Bronchial epithelial cell (primary cell): ENCODE measurements at regions not wholly inside any gene's neighbourhood (a gene's known extent, or its start where the extent isn't known, plus 50 kb on each side); places are given as distances from the start of the nearest gene placed in this dataset.

Experiments
- DNase-seq: peaks from one replicate; pipeline ENCODE4 v3.0.0-alpha.2; 2010; ENCODE audit warnings: low read depth
- FAIRE-seq: peaks from 2 replicates; lab custom pipeline; 2011; peaks lifted over from hg19 to GRCh38; lab: Jason Lieb, UNC
- H3K27me3 ChIP-seq: 2 replicates; pipeline ENCODE4 v1.5.1; 2011; ENCODE audit warnings: low read length; ENCODE audit not compliant: control insufficient read depth, insufficient read depth
- H3K36me3 ChIP-seq: 2 replicates; pipeline ENCODE4 v1.5.1; 2011; ENCODE audit warnings: low read length; ENCODE audit not compliant: control insufficient read depth, insufficient read depth
- H3K4me3 ChIP-seq: 2 replicates; pipeline ENCODE4 v1.5.1; 2011; ENCODE audit warnings: mild to moderate bottlenecking, low read depth, low read length, control low read depth
- TF ChIP-seq, protein P1 (sequence below): IDR thresholded peaks from 2 replicates; pipeline ENCODE4 v1.5.1; 2011; ENCODE audit warnings: mild to moderate bottlenecking, moderate library complexity, low read length, control low read depth, inconsistent platforms; ENCODE audit not compliant: insufficient read depth, severe bottlenecking

DNA sequence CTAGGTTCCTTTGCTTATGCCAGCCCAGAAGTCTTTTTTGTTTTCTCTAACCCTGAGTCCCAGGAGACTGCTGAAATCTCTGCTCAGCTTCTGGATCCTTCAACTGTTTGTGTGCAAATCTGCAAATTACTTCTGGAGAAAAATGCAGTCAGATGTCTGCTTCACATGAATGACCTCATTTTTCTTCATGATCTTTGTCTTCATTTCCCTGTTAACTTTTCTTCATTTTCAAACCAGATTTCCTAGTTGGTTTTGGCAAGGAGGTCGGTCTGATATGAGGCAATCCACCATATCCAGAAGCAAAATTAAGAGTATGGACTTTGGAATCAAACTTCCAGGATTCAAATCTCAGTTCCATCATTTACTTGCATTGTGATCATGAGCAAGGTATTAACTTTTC is 66.8 kb downstream of the ZNF503 start:
- Histone ChIP-seq H3K36me3 (no peaks in the 10 kb centered on the region), H3K27me3 (no peaks in the 10 kb centered on the region), H3K4me3 (no peak overlapping the region)
- TF ChIP-seq, protein P1, sequence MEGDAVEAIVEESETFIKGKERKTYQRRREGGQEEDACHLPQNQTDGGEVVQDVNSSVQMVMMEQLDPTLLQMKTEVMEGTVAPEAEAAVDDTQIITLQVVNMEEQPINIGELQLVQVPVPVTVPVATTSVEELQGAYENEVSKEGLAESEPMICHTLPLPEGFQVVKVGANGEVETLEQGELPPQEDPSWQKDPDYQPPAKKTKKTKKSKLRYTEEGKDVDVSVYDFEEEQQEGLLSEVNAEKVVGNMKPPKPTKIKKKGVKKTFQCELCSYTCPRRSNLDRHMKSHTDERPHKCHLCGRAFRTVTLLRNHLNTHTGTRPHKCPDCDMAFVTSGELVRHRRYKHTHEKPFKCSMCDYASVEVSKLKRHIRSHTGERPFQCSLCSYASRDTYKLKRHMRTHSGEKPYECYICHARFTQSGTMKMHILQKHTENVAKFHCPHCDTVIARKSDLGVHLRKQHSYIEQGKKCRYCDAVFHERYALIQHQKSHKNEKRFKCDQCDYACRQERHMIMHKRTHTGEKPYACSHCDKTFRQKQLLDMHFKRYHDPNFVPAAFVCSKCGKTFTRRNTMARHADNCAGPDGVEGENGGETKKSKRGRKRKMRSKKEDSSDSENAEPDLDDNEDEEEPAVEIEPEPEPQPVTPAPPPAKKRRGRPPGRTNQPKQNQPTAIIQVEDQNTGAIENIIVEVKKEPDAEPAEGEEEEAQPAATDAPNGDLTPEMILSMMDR, result no peak
- no peak for FAIRE-seq
- no peak for DNase-seq

DNA sequence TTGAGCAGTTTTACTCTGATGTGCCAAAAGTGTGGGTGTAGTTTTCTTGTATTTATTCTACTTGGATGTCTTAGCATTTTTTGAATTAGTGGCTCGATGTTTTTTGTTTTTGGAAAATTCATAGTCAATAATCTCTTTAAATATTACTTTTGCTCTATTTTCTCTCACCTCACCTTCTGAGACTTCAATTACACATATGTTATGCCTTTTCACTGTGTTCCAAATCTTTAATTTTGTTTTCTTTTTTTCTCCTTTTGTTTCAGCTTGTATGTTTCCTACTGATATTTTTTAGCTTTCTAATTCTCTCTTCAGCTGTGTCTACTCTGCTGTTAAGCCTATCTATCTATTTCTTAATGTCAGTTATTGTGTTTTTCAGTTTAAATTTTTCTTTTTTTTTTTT is 69.5 kb downstream of the ZNF503 start:
- H3K27me3 ChIP-seq, result no peaks in the 10 kb centered on the region
- DNase-seq (no peak), FAIRE-seq (no peak)
- no peaks in the 10 kb centered on the region for H3K36me3 ChIP-seq
- no peak overlapping the region for H3K4me3 ChIP-seq
- TF ChIP-seq, protein P1, result no peak

DNA sequence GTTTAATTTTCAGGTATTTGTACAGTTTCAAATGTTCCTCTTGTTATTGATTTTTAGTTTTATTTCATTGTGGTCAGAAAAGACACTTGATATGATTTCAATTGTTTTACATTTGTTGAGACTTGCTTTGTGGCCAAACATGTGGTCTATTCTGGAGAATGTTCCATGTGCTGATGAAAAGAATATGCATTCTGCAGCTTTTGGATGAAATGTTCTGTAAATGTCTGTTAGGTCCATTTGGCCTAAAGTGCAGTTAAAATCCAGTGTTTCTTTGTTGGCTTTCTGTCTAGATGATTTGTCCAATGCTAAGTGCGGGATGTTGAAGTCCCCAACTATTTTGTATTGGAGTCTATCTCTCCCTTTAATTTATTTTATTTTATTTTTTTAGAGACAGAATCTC is 70.5 kb downstream of the ZNF503 start:
- H3K36me3 ChIP-seq, result no peaks in the 10 kb centered on the region
- TF ChIP-seq, protein P1, result no peak
- no peak for FAIRE-seq
- H3K4me3 ChIP-seq, result no peak overlapping the region
- no peaks in the 10 kb centered on the region for H3K27me3 ChIP-seq
- DNase-seq, result peak; percentile 8

DNA sequence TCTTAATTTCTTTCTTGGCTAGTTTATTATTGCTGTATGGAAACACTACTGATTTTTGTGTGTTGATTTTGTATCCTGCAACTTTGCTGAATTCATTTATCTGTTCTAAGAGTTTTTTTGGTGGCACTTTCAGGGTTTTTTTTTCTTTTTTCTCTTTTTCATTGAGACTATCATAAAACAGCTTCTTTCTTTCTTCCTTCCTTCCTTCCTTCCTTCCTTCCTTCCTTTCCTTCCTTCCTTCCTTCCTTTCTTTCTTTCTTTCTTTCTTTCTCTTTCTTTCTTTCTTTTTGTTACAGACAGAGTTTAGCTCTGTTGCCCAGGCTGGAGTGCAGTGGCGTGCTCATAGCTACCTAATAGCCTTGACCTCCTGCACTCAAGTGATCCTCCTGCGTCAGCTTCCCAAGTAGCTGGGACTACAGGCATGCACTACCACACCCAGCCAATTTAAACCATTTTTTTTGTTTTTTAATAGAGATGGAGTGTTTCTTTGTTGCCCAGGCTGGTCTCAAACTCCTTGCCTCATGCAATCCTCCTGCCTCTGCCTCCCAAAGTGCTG is 72.3 kb downstream of the ZNF503 start:
- Histone ChIP-seq H3K36me3 (no peaks in the 10 kb centered on the region), H3K4me3 (no peak overlapping the region), H3K27me3 (no peaks in the 10 kb centered on the region)
- FAIRE-seq (no peak), DNase-seq (no peak)
- TF ChIP-seq, protein P1, result no peak

DNA sequence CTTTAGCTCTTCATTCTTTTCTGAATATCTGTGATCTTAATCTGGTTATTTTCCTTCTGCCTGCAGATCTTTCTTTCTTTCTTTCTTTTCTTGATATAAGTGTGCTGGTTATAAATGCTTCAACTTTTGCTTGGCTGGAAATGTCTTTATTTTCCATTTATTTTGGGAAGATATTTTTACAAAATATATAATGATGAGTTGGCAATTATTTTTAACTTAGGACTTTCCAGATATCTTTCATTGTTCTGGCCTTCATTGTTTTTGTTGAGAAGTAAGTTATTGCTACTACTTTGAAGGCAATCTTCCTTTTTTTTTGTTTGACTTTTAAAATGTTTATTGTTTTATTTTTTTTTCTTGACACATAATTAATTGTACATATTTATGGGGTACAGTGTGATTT is 75.3 kb downstream of the ZNF503 start:
- TF ChIP-seq, protein P1, result no peak
- H3K4me3 ChIP-seq, result no peak overlapping the region
- no peaks in the 10 kb centered on the region for H3K27me3 ChIP-seq
- no peak for DNase-seq
- no peak for FAIRE-seq
- H3K36me3 ChIP-seq, result no peaks in the 10 kb centered on the region

DNA sequence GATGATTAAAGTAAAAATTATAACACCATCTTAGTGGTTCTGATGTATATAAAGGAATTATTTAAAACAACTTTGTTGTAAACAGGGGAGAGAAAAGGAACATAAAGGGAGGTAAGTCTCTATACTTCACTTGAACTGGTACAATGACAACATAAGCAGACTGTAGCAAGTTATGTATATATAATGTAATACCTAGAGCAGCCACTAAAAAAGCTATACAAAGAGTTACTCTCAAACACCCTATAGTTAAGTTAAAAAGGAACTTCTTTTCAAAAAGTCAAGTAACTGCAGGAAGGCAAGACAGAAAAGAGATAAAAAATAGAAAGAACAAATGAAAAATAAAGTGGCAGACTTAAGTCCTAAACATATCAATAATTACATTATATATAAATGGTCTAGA is 82.3 kb downstream of the ZNF503 start:
- no peak for DNase-seq
- TF ChIP-seq, protein P1, result no peak
- no peak overlapping the region for H3K4me3 ChIP-seq
- no peaks in the 10 kb centered on the region for H3K36me3 ChIP-seq
- no peak for FAIRE-seq
- H3K27me3 ChIP-seq, result no peaks in the 10 kb centered on the region
